CD8-positive, alpha-beta memory T cell (primary cell): ENCODE measurements at regions not wholly inside any gene's neighbourhood (a gene's known extent, or its start where the extent isn't known, plus 50 kb on each side); places are given as distances from the start of the nearest gene placed in this dataset.

Source experiments
- CTCF ChIA-PET: fragments of 350-600 bp; sonication (Branson Sonifier 250); formaldehyde crosslinking; loops from one replicate; lab custom pipeline; 2021; ENCODE audit warnings: antibody characterized with exemption; lab: Charles Lee
- POLR2A ChIA-PET: fragments of 350-600 bp; sonication (Branson Sonifier 250); formaldehyde crosslinking; loops from one replicate; lab custom pipeline; 2021; ENCODE audit warnings: antibody characterized with exemption; lab: Charles Lee
- DNase-seq, 5 donors: peaks; one replicate each; pipeline versions ENCODE4 v3.0.0 to v3.0.0-alpha.2; 2020 to 2022; ENCODE audit warnings: mixed read lengths in 1 of 5
- H3K27ac ChIP-seq: one replicate; pipeline ENCODE4 v1.7.0; 2013; ENCODE audit warnings: low read depth, mild to moderate bottlenecking, low read length, moderate library complexity
- H3K27me3 ChIP-seq: 2 replicates; pipeline ENCODE4 v1.7.0; 2013; ENCODE audit warnings: low read length, mild to moderate bottlenecking; ENCODE audit not compliant: insufficient read depth, poor library complexity, severe bottlenecking
- H3K36me3 ChIP-seq: 2 replicates; pipeline ENCODE4 v1.7.0; 2013; ENCODE audit warnings: mild to moderate bottlenecking, low read length, moderate library complexity; ENCODE audit not compliant: insufficient read depth
- H3K4me1 ChIP-seq: 2 replicates; pipeline ENCODE4 v1.7.0; 2013; ENCODE audit warnings: mild to moderate bottlenecking, low read length, moderate library complexity; ENCODE audit not compliant: insufficient read depth
- H3K4me3 ChIP-seq: 2 replicates; pipeline ENCODE4 v1.7.0; 2013; ENCODE audit warnings: mild to moderate bottlenecking, low read length
- H3K9me3 ChIP-seq: 2 replicates; pipeline ENCODE4 v1.7.0; 2013; ENCODE audit warnings: mild to moderate bottlenecking, low read length
- H3K27ac Mint-ChIP-seq, 8 donors: one replicate each; pipeline ENCODE4 v1.8.0; 2020 to 2021; ENCODE audit warnings: mixed read lengths in 8 of 8, mild to moderate bottlenecking in 6 of 8, inconsistent platforms in 3 of 8, moderate library complexity in 3 of 8
- H3K27me3 Mint-ChIP-seq, 2 donors: one replicate each; pipeline ENCODE4 v1.8.0; 2020 to 2021; ENCODE audit warnings: mixed read lengths in 2 of 2, mild to moderate bottlenecking in 1 of 2, moderate library complexity in 1 of 2
- H3K36me3 Mint-ChIP-seq, 3 donors: one replicate each; pipeline ENCODE4 v1.8.0; 2020 to 2021; ENCODE audit warnings: mixed read lengths in 3 of 3, inconsistent platforms in 1 of 3, mild to moderate bottlenecking in 1 of 3
- H3K4me1 Mint-ChIP-seq, 3 donors: one replicate each; pipeline ENCODE4 v1.8.0; 2020 to 2021; ENCODE audit warnings: mixed read lengths in 3 of 3, inconsistent platforms in 1 of 3, mild to moderate bottlenecking in 1 of 3
- H3K4me3 Mint-ChIP-seq, 7 donors: one replicate each; pipeline ENCODE4 v1.8.0; 2020 to 2021; ENCODE audit warnings: mixed read lengths in 7 of 7, mild to moderate bottlenecking in 6 of 7, moderate library complexity in 4 of 7, inconsistent platforms in 2 of 7
- H3K9me3 Mint-ChIP-seq, 5 donors: one replicate each; pipeline ENCODE4 v1.8.0; 2020 to 2022; ENCODE audit warnings: mixed read lengths in 5 of 5, mild to moderate bottlenecking in 3 of 5, moderate library complexity in 2 of 5, inconsistent platforms in 1 of 5

- Histone ChIP-seq H3K36me3 (no peaks in the 10 kb centered on the region), H3K27me3 (no peaks in the 10 kb centered on the region), H3K4me3 (no peak overlapping the region), H3K27ac (no peak overlapping the region), H3K9me3 (peaks cover 7% of the 10 kb centered on the region), H3K4me1 (no peaks in the 10 kb centered on the region)
- Mint-ChIP-seq H3K27me3 (no peaks in the 10 kb centered on the region), H3K4me3 (no peak overlapping the region), H3K4me1 (no peaks in the 10 kb centered on the region), H3K36me3 (no peaks in the 10 kb centered on the region), H3K27ac (no peak overlapping the region), H3K9me3 (peaks cover 0 to 16% (median 11%) of the 10 kb centered on the region in 5 donors)
- ChIA-PET CTCF (no interaction called here), POLR2A (no interaction called here)
- no peak for DNase-seq
Observed at GRCh38 chr5:125700380-125700861, 722.8 kb upstream of the GRAMD2B start.

- ChIA-PET CTCF (no interaction called here), POLR2A (no interaction called here)
- DNase-seq: no peak
- H3K36me3 ChIP-seq: no peaks in the 10 kb centered on the region
- H3K9me3 ChIP-seq: peaks cover 7% of the 10 kb centered on the region
- H3K27ac ChIP-seq: no peak overlapping the region
- Mint-ChIP-seq H3K4me3 (no peak overlapping the region), H3K27me3 (no peaks in the 10 kb centered on the region), H3K27ac (no peak overlapping the region), H3K4me1 (no peaks in the 10 kb centered on the region), H3K9me3 (peaks cover 0 to 27% (median 13%) of the 10 kb centered on the region in 5 donors), H3K36me3 (no peaks in the 10 kb centered on the region)
- no peaks in the 10 kb centered on the region for H3K4me1 ChIP-seq
- H3K27me3 ChIP-seq: no peaks in the 10 kb centered on the region
- H3K4me3 ChIP-seq: no peak overlapping the region
Observed at GRCh38 chr5:125703616-125704015, 719.6 kb upstream of the GRAMD2B start.

GRCh38 chr5:125704888-125705287 lies 718.3 kb upstream of the GRAMD2B start:
- H3K4me3 ChIP-seq: no peak overlapping the region
- H3K9me3 ChIP-seq: peaks cover 7% of the 10 kb centered on the region
- Mint-ChIP-seq H3K27me3 (no peaks in the 10 kb centered on the region), H3K9me3 (peaks cover 3 to 27% (median 14%) of the 10 kb centered on the region in 5 donors), H3K4me3 (no peak overlapping the region), H3K27ac (no peak overlapping the region), H3K36me3 (no peaks in the 10 kb centered on the region), H3K4me1 (no peaks in the 10 kb centered on the region)
- ChIA-PET CTCF (interaction anchor here (0.8 kb wide), 1 partner anchor 10 kb away, joined by 3 read pairs; no protein-coding TSS in a partner anchor), POLR2A (no interaction called here)
- H3K27me3 ChIP-seq: no peaks in the 10 kb centered on the region
- no peak for DNase-seq
- no peaks in the 10 kb centered on the region for H3K36me3 ChIP-seq
- H3K27ac ChIP-seq: no peak overlapping the region
- no peaks in the 10 kb centered on the region for H3K4me1 ChIP-seq

- no peak overlapping the region for H3K4me3 ChIP-seq
- no peaks in the 10 kb centered on the region for H3K27me3 Mint-ChIP-seq
- H3K9me3 ChIP-seq: peaks cover 5% of the 10 kb centered on the region
- H3K9me3 Mint-ChIP-seq: peaks cover 3 to 31% (median 12%) of the 10 kb centered on the region in 5 donors
- H3K4me3 Mint-ChIP-seq: no peak overlapping the region
- no peaks in the 10 kb centered on the region for H3K36me3 Mint-ChIP-seq
- no peaks in the 10 kb centered on the region for H3K36me3 ChIP-seq
- H3K4me1 Mint-ChIP-seq: no peaks in the 10 kb centered on the region
- H3K27ac Mint-ChIP-seq: no peak overlapping the region
- no peaks in the 10 kb centered on the region for H3K27me3 ChIP-seq
- no peak for DNase-seq
- POLR2A ChIA-PET: no interaction called here
- no peaks in the 10 kb centered on the region for H3K4me1 ChIP-seq
- CTCF ChIA-PET: no interaction called here
- no peak overlapping the region for H3K27ac ChIP-seq
Observed at GRCh38 chr5:125708583-125708982, 714.6 kb upstream of the GRAMD2B start.

GRCh38 chr5:125710745-125711144 lies 712.5 kb upstream of the GRAMD2B start:
- Mint-ChIP-seq H3K27ac (no peak overlapping the region), H3K4me3 (no peak overlapping the region), H3K27me3 (no peaks in the 10 kb centered on the region), H3K9me3 (peaks cover 0 to 16% (median 3%) of the 10 kb centered on the region in 5 donors), H3K4me1 (no peaks in the 10 kb centered on the region), H3K36me3 (no peaks in the 10 kb centered on the region)
- DNase-seq: no peak
- Histone ChIP-seq H3K9me3 (no peaks in the 10 kb centered on the region), H3K27ac (no peak overlapping the region), H3K4me1 (no peaks in the 10 kb centered on the region), H3K4me3 (no peak overlapping the region), H3K36me3 (no peaks in the 10 kb centered on the region), H3K27me3 (no peaks in the 10 kb centered on the region)
- ChIA-PET POLR2A (no interaction called here), CTCF (no interaction called here)

- peaks cover 0 to 16% (median 5%) of the 10 kb centered on the region in 5 donors for H3K9me3 Mint-ChIP-seq
- no peaks in the 10 kb centered on the region for H3K27me3 Mint-ChIP-seq
- no peak overlapping the region for H3K27ac Mint-ChIP-seq
- Histone ChIP-seq H3K4me1 (no peaks in the 10 kb centered on the region), H3K27ac (no peak overlapping the region), H3K36me3 (no peaks in the 10 kb centered on the region), H3K27me3 (no peaks in the 10 kb centered on the region), H3K9me3 (no peaks in the 10 kb centered on the region), H3K4me3 (no peak overlapping the region)
- no peak overlapping the region for H3K4me3 Mint-ChIP-seq
- DNase-seq: no peak
- H3K36me3 Mint-ChIP-seq: no peaks in the 10 kb centered on the region
- CTCF ChIA-PET: no interaction called here
- H3K4me1 Mint-ChIP-seq: no peaks in the 10 kb centered on the region
- POLR2A ChIA-PET: no interaction called here
Observed at GRCh38 chr5:125712397-125712796, 710.8 kb upstream of the GRAMD2B start.

DNA sequence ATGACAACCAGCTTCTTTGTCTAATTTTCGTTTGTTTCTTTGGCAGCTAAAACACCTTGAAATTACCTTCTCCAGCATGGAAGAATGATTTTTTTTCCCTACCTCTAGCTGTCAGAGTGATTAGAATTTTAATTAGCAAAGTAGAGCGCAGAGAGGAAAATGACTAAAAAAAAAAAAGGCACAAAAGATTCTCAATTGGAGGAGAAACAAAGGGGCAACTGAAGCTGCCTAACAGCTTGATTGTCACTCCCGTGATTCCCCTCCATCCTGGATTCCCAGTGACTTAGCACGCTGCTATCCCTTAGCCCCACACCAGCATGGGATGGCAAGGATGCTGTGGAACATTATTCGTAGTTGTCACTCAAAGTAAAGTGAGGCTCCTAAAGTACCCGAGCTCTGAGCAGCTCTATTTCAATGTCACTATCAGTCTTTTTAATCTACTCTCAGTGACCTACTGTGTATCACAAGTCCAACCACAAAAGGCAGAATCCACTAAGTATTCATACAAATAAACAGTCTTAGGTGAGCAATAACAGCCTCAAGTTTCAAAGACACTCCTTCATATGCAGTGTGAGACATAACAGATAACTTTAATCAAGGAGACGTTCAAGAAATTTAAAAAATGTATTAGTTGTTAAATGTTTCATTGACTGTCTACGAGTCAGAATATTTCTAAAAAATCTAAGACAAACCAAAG lies 710.0 kb upstream of the GRAMD2B start:
- Mint-ChIP-seq H3K9me3 (peaks cover 0 to 16% (median 5%) of the 10 kb centered on the region in 5 donors), H3K4me1 (no peaks in the 10 kb centered on the region), H3K4me3 (no peak overlapping the region), H3K27me3 (no peaks in the 10 kb centered on the region), H3K27ac (no peak overlapping the region), H3K36me3 (no peaks in the 10 kb centered on the region)
- Histone ChIP-seq H3K27me3 (no peaks in the 10 kb centered on the region), H3K27ac (no peak overlapping the region), H3K4me3 (no peak overlapping the region), H3K4me1 (no peaks in the 10 kb centered on the region), H3K36me3 (no peaks in the 10 kb centered on the region), H3K9me3 (no peaks in the 10 kb centered on the region)
- CTCF ChIA-PET: no interaction called here
- POLR2A ChIA-PET: no interaction called here
- no peak for DNase-seq

DNA sequence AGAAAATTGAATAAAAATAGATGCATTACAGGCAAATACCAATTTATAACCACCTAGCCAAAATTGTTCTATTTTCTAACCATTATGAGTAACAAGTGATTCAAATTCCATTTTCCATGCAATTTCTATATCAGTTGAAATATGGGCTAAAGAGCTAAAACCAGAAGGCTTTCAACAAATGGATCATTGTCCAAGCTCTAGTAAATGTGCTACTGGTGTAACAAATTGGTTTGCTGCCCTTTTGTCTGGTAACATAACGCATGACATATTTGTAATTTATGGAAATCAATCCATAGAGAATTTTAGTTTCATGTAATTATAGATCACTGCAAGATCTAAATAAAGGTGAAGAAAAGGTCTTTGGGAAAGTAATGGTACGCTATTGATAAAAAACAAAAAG lies 708.0 kb upstream of the GRAMD2B start:
- DNase-seq: no peak
- CTCF ChIA-PET: no interaction called here
- no peak overlapping the region for H3K4me3 Mint-ChIP-seq

More for the DNA sequence above, 708.0 kb upstream of the GRAMD2B start:
- Histone ChIP-seq H3K27ac (no peak overlapping the region), H3K4me3 (no peak overlapping the region), H3K4me1 (no peaks in the 10 kb centered on the region), H3K27me3 (no peaks in the 10 kb centered on the region), H3K36me3 (no peaks in the 10 kb centered on the region), H3K9me3 (no peaks in the 10 kb centered on the region)
- Mint-ChIP-seq H3K36me3 (no peaks in the 10 kb centered on the region), H3K27me3 (no peaks in the 10 kb centered on the region), H3K27ac (no peak overlapping the region), H3K9me3 (peaks cover 0 to 24% (median 3%) of the 10 kb centered on the region in 5 donors), H3K4me1 (no peaks in the 10 kb centered on the region)
- POLR2A ChIA-PET: no interaction called here
